Ecto neural progenitor cell (in vitro differentiated cells): ENCODE measurements at regions not wholly inside any gene's neighbourhood (a gene's known extent, or its start where the extent isn't known, plus 50 kb on each side); places are given as distances from the start of the nearest gene placed in this dataset.
"Not testable (repeated sequence)": the region's sequence is repeated elsewhere in the genome, so short reads cannot be mapped to it uniquely, and the experiment has no call there.

Source experiments
- DNase-seq: peaks from one replicate; pipeline ENCODE4 v3.0.0-alpha.2; 2018; ENCODE audit warnings: low spot score

DNA sequence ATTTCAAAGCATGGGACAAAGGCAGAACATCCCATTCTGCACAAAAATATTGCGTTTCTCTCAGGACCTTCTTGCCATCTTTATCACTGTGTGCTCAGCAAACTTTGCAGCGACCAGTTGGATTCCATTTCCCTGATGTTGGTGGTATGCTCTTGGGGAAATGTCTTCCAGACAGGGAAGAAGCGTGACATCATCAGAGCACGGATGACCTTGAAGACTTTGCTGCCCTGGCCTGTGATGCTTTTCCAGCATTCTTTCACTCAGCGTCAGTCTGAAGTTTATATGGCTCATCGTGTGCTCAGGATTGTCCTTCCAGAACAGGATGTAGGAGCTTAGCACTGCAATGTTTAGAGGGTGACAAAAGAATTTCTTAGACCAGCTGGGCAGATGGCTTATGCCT, 131.4 kb upstream of the F3 start:
- DNase-seq: no peak

DNA sequence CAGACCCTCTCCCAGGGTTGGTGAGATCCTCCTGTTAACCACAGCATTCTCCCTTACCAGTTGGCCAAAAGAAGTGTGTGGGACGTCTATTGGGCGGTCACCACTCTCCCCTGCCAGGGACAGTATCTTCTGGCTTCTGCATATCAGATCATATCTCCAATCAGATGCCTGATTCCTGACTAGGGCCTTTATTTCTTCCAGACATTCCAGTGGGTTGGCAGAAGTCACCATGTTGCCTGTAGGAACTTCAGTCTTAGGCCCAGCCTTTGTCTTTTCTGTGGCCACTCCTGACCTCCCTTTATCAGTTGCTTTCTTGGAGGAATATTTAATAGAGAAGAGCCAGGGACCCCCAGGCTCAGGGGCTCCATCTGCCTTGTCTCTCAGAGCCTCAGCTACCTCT, 130.4 kb upstream of the F3 start:
- DNase-seq: no peak

DNA sequence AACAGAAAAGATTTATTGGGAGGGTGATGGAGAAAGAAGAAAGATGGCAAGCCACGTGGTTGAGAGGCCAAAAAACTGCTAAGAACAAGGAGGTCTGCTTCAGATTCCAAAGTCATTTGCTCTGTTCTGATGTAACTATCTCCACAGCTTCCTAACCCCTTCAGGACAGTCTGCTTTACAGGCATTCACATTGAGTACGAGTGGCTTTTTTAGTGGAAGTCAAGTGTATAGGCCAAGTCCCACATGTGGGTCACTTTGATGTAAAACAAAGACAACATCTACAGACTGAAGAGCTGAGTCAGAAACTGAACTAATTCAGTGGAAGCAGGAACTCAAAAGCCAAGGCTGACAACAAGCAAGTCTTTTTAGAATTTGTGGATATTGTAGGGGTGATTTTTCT, 128.7 kb upstream of the F3 start:
- no peak for DNase-seq

- no peak for DNase-seq
Measured at GRCh38 chr1:94669198-94669597, 127.6 kb upstream of the F3 start.

GRCh38 chr1:94668528-94668927, 127.0 kb upstream of the F3 start:
- DNase-seq: no peak

DNA sequence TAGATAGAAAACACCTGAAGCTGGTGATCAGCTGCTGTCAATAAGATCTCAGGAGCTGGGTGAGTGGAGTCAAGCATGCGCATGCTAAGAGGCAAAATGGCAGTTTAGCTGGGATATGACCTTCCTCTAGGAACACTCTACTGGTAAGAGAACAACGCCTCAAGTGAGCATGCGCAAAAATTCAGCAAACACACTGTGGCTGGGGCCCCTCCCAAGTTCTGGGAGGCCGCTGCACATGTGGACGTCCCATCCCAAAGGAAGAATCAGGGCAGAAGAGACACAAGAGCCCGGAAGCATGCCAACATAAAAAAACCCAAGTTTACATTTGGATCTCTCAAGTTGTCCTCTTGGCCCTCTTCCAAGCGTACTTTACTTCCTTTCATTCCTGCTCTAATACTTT, 126.3 kb upstream of the F3 start:
- no peak for DNase-seq

GRCh38 chr1:94666797-94667196, 125.2 kb upstream of the F3 start:
- DNase-seq: no peak

DNA sequence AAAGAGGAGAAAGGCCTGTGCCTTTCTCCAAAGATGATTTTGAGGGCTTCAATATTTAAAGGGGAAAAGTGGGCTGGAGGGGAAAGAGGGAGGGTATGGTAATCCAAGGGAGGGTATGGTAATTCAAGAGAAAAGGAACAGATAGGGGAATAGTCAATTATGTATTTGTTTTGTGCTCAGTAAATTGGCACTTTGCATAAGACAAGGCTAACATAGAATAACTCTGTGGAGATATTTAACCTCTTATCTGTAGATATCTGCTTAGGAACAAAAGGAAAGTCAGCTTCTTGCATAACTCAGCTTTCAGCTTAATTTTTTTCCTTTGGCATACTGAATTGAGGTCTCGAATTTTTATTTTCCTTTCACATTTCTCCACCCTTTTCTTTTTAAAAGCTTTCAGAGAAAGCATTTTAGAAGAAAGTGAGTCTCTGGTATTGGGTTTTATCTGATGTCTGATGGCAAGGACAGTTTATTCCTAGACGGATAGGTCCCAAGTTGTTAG, 119.9 kb upstream of the F3 start:
- DNase-seq: no peak

DNA sequence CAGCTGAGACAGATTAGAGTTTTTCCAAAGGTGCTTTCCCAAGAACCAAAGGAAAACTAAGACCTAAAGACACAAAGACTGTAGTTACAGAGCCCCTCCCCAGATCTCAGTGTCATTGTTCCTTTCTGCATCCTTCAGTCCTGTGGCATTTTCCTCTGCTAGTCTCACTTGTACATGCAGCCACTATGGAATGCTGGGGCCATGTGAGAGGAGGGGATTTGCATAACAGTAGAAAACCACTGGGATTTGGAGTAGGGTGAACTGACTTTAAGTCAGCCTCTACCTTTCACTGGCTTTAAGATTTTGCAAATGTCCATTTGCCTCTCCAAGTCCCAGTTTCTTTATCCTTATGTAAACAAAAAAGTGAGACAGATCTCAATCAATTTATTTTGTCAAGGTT, 119.4 kb upstream of the F3 start:
- no peak for DNase-seq

- DNase-seq: no peak
Measured at GRCh38 chr1:94660258-94660657, 118.7 kb upstream of the F3 start.

GRCh38 chr1:94659202-94659601, 117.6 kb upstream of the F3 start:
- not testable (repeated sequence) for DNase-seq

DNA sequence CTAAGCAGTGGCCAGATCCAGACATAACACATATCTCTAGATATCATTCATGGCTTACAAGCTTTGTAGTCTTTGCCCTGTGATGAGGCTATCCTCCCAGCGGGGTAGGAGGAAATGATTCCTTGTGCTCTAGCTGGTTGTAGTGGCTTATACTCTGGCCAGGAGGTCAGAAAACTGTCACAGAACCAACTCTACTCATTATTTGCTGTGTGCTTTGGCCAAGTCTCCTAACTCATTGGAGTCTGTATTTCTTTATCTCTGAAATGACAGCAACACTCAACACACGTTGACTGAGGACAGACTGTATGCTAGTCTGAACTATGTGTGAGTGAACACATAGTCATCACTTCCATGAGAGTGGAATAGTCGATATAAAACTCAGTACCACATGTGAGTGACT, 116.7 kb upstream of the F3 start:
- no peak for DNase-seq

DNA sequence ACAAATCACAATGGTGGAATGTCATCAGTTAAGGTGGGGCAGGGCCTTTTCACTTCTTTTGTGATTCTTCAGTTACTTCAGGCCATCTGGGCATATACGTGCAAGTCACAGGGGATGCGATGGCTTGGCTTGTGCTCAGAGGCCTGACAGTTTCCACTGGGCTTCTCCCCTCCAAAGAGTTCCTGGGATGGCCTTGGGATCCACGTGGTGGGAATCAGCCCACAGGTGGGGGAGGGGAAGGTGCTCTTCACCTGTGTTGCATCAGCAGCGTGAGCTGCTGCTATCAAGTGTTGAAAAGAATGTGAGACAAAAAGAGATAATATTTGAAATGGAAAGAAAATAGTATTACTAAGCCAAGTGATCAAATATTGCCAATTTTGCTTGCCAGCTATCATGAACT, 116.2 kb upstream of the F3 start:
- DNase-seq: not testable (repeated sequence)

GRCh38 chr1:94656967-94657366, 115.4 kb upstream of the F3 start:
- DNase-seq: no peak

DNA sequence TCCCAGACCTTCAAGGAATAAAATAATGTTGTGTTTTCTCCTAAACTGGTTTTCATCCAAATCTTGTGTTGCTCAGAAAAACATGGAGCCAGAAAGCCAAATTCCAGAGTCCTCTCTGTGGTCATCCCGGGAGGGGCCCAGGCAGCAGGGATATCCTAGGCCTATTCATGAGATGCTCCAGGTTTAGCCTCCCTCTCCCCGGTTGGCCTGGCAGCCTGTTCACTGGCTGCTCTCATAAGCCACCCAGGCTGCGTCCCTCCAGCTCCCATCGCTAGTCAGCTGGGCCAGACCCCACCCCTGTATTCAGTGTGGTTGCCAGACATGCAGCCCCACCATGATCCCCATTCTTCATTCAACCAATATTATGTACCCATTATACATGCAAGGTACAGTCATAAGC, 113.4 kb upstream of the F3 start:
- DNase-seq: no peak

DNA sequence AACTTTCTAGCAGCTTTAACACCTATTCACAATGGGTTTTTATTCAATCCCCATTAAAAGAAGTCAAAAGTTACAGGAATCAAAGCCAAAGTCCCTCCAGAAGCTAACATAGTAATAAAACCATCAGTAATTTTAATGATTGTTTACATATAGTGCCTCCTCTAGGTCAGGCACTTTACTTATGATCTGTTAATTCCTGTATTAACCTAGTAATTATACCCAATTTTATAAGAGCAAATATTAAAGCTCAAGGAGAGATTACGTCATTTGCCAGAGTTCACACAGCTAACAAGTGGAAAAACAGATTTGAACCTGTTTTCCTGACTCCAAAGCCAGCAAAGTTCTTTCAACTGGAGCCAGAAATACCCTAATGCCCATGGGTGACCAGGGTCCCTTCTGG, 112.9 kb upstream of the F3 start:
- no peak for DNase-seq

DNA sequence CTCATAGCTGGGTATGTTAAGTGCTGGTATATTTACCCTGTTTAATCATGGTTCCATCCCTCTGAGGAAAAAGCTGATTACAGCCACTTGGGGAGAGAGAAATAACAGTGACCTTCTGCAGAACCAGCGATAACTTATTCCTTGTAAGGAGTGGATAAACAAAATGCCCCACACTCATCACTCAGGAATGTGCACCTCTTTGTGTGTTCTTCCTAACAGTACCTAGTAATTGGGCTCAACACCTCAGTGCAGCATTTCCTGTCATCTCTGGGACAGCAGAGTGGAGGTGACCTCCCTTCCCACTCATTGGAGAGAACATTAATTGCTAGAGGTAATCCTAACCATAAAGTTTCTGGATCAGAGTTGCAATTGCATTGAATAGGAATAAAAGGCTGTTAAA, 112.5 kb upstream of the F3 start:
- DNase-seq: no peak

DNA sequence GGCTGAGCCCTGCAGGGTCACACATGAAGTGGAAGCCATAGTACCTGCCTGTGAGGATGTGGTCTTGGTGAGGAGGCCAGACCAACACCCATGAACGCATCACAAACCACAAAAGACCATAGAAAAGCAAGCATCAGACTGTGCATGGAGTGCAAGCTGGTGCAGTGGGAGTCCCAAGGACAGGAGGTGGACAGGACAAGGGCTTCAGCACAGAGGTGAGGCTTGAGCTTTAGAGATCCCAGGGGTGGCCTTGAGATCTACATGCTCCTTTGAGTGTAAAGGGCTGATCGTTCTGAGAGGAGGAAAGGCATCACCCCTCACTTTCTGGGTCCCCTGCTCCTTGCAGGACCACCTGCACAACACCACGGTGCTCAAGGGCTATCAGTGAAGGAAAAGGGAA, 111.9 kb upstream of the F3 start:
- DNase-seq: no peak

- no peak for DNase-seq
Measured at GRCh38 chr1:94651076-94651475, 109.5 kb upstream of the F3 start.

- no peak for DNase-seq
Measured at GRCh38 chr1:94650301-94650700, 108.7 kb upstream of the F3 start.

DNA sequence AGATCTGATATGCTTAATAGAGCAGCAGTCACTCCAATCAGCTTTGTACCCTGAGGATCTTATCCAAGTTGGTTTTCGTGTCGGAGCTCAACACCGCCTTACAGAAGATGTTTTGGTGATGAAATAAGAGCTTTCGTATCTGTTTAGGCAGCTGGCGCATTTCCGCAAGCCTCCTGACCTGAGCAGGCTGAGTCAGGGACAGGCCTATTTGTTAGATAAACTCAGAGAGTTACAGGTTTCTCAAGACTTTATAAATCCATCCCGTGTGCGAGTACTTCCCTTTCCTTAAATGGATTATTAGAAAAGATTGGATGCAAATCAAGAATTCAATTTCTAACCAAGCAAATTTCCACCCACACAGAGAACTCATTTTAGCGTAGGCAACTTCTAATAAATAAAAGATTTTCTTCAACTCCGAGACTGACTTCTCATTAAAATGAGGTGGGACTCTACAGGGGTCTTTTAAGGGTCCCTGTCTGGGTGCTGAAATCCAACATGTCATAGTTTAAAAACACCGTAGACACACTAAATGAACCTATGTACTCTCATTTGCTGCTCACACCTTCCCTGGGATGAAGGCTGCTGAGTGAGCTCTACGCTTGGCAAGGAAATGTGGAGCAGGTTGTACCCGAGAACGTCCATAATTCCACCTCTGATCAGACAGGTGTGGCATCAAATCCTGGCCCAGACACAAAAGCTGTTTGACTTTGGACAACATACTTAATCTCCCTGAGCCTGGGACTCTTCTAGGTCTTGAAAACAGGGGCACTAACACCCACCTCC, 106.9 kb upstream of the F3 start:
- DNase-seq: no peak

DNA sequence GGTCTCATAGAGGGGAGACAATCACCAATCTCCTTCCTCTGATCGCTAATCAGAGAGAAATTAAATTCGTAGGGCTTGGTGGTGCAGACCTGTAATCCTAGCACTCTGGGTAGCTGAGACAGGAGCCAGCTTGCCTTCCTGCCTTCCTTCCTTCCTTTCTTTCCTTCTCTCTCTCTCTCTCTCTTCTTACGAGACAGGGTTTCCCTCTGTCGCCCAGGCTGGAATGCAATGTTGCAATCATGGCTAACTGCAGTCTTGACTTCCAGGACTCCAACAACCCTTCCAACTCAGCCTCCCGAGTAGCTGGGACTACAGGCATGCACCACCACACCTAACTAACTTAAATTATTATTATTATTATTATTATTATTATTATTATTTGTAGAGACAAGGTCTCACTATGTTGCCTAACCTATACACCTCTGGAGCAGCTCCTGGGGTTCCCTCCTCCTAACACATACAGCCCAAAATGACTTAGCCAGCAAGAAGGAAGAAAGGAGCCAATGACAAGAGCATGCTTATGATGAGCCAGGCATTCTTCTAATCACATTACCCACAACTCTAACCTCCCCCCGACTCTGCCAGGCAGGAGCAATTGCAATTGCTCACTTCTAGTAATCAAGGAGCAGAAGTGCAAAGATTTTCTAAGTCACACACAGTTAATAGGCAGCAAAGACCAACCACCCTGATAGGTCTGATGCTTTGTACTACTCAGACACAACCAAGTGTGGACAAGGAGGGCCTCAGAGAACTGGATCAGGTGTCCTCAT, 105.4 kb upstream of the F3 start:
- DNase-seq: no peak

GRCh38 chr1:94646141-94646643, 104.6 kb upstream of the F3 start:
- no peak for DNase-seq
